ENCODE measurements at regions not wholly inside any gene's neighbourhood (a gene's known extent, or its start where the extent isn't known, plus 50 kb on each side); places are given as distances from the start of the nearest gene placed in this dataset.
"Not testable (repeated sequence)": the region's sequence is repeated elsewhere in the genome, so short reads cannot be mapped to it uniquely, and the experiment has no call there.

GRCh38 chrY:3405585-3405984 lies 173.3 kb upstream of the TGIF2LY start:
- TF ChIP-seq STAG1 (CRISPR knock-in tag; IDR thresholded peaks at IDR 0.05) (peak; percentile 19; the same call in 1 of the 2 replicates), CTCF (CRISPR knock-in tag; IDR thresholded peaks at IDR 0.05) (peak; percentile 41)
- H3K4me3 ChIP-seq (replicated peaks in 1 of 3; ENCODE audit: insufficient read depth in 1 of 3, low read depth in 2 of 3, low read length in 3 of 3); H3K9me3 ChIP-seq (ENCODE audit: low read length); intact Hi-C loops (cut with micrococcal nuclease; ENCODE audit: unreplicated experiment); BruUV-seq (replicated peaks); H4K20me1 ChIP-seq (ENCODE audit: insufficient read depth, low read length); POLR2A ChIA-PET; H3K36me3 ChIP-seq (replicated peaks in 1 of 2; ENCODE audit: control insufficient read depth in 1 of 2, insufficient read depth in 2 of 2, low read length in 2 of 2); H3K4me2 ChIP-seq (ENCODE audit: low read depth, low read length); H3K27ac ChIP-seq (ENCODE audit: extremely low read length, insufficient read depth, low read length); ATAC-seq; H3K27me3 ChIP-seq (ENCODE audit: control insufficient read depth in 1 of 2, insufficient read depth in 2 of 2, low read length in 2 of 2); H3K9ac ChIP-seq (ENCODE audit: insufficient read depth, low read depth, low read length); H3K79me2 ChIP-seq (ENCODE audit: insufficient read depth, low read length); FAIRE-seq; CTCF ChIA-PET (ENCODE audit: low intra/inter-chr PET ratio, low total read pairs); in situ Hi-C loops (cut with HindIII; ENCODE audit: extremely low pct_ligation_motif_present, low pct_unique_long_range_greater_than_20kb); H2AFZ ChIP-seq (ENCODE audit: low read length); H3K4me1 ChIP-seq (ENCODE audit: insufficient read depth, low read length): not testable (repeated sequence)
- WGBS (ENCODE audit: low lambda C conversion rate), result 0% methylated on average over 2 of the region's 2 CpGs
- DNase-seq (ENCODE audit: low spot score), result peak; percentile 11

- H3K4me2 ChIP-seq (ENCODE audit: low read depth, low read length); H3K36me3 ChIP-seq (replicated peaks in 1 of 2; ENCODE audit: control insufficient read depth in 1 of 2, insufficient read depth in 2 of 2, low read length in 2 of 2); H3K79me2 ChIP-seq (ENCODE audit: insufficient read depth, low read length); H2AFZ ChIP-seq (ENCODE audit: low read length); H3K9me3 ChIP-seq (ENCODE audit: low read length); H4K20me1 ChIP-seq (ENCODE audit: insufficient read depth, low read length); H3K9ac ChIP-seq (ENCODE audit: insufficient read depth, low read depth, low read length); H3K4me3 ChIP-seq (replicated peaks in 1 of 3; ENCODE audit: insufficient read depth in 1 of 3, low read depth in 2 of 3, low read length in 3 of 3); H3K27me3 ChIP-seq (ENCODE audit: control insufficient read depth in 1 of 2, insufficient read depth in 2 of 2, low read length in 2 of 2); intact Hi-C loops (cut with micrococcal nuclease; ENCODE audit: unreplicated experiment); FAIRE-seq; CTCF ChIA-PET (ENCODE audit: low intra/inter-chr PET ratio, low total read pairs); POLR2A ChIA-PET; H3K27ac ChIP-seq (ENCODE audit: extremely low read length, insufficient read depth, low read length); H3K4me1 ChIP-seq (ENCODE audit: insufficient read depth, low read length); ATAC-seq; DNase-seq (ENCODE audit: low spot score); in situ Hi-C loops (cut with HindIII; ENCODE audit: extremely low pct_ligation_motif_present, low pct_unique_long_range_greater_than_20kb); BruUV-seq (replicated peaks): not testable (repeated sequence)
- TF ChIP-seq ZNF652 (CRISPR knock-in tag; IDR thresholded peaks at IDR 0.05; ENCODE audit: borderline replicate concordance, low read depth), result peak; percentile 55; the same call in 1 of the 2 replicates
- 6% methylated on average over 2 of the region's 3 CpGs for WGBS (ENCODE audit: low lambda C conversion rate)
Observed at GRCh38 chrY:3406896-3407452, 171.9 kb upstream of the TGIF2LY start.

DNA sequence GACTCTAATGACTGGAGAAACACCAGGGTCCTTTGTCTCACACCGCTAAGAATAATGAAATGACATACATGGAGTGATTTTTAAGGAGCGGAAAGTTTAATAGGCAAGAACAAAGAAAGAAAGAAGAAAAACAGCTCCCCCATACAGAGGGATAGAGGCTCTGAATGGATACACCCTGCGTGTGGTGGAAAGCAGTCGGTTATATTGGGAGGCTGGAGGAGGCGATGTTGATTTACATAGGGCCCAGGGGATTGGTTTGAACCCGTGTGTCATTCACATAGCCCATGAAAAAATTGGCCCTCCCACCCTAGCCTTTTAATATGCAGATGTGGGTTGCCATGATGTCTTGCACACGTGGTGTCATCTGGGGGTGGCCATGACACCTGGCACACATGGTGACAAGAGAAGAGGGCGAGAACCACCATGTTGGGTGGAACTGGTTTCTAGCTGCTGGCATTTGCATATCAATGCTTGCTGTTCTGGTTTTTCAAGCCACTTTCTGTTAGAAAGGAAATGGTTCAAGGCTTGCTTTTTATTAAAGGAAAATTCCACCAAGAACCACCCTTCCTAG lies 168.5 kb upstream of the TGIF2LY start:
- POLR2A ChIA-PET; CTCF ChIA-PET (ENCODE audit: low intra/inter-chr PET ratio, low total read pairs); H3K4me2 ChIP-seq (ENCODE audit: low read depth, low read length); H3K4me1 ChIP-seq (ENCODE audit: insufficient read depth, low read length); H3K36me3 ChIP-seq (replicated peaks in 1 of 2; ENCODE audit: control insufficient read depth in 1 of 2, insufficient read depth in 2 of 2, low read length in 2 of 2); H3K9me3 ChIP-seq (ENCODE audit: low read length); in situ Hi-C loops (cut with HindIII; ENCODE audit: extremely low pct_ligation_motif_present, low pct_unique_long_range_greater_than_20kb); H3K27ac ChIP-seq (ENCODE audit: extremely low read length, insufficient read depth, low read length); BruUV-seq (replicated peaks); ATAC-seq; H4K20me1 ChIP-seq (ENCODE audit: insufficient read depth, low read length); H3K4me3 ChIP-seq (replicated peaks in 1 of 3; ENCODE audit: insufficient read depth in 1 of 3, low read depth in 2 of 3, low read length in 3 of 3); H2AFZ ChIP-seq (ENCODE audit: low read length); intact Hi-C loops (cut with micrococcal nuclease; ENCODE audit: unreplicated experiment); DNase-seq (ENCODE audit: low spot score); H3K9ac ChIP-seq (ENCODE audit: insufficient read depth, low read depth, low read length); H3K79me2 ChIP-seq (ENCODE audit: insufficient read depth, low read length); H3K27me3 ChIP-seq (ENCODE audit: control insufficient read depth in 1 of 2, insufficient read depth in 2 of 2, low read length in 2 of 2); FAIRE-seq: not testable (repeated sequence)
- 25% methylated on average over 4 of the region's 8 CpGs for WGBS (ENCODE audit: low lambda C conversion rate)
